Left lung (tissue), 4 donors: ENCODE measurements at regions not wholly inside any gene's neighbourhood (a gene's known extent, or its start where the extent isn't known, plus 50 kb on each side); places are given as distances from the start of the nearest gene placed in this dataset.
"Not testable (repeated sequence)": the region's sequence is repeated elsewhere in the genome, so short reads cannot be mapped to it uniquely, and the experiment has no call there.

Experiments used
- ATAC-seq: fragments of 200-7000 bp; cut with Tn5 transposase; one replicate; pipeline ENCODE4 v1.9.1; 2020; ENCODE audit warnings: moderate library complexity
- DNase-seq, 4 donors: peaks; one replicate each; pipeline ENCODE4 v3.0.0-alpha.2; 2013 to 2020
- H3K27ac ChIP-seq, 2 donors: fragments of 200-600 bp; sonication (generic) in 1 of 2; one replicate each; pipeline versions ENCODE4 v1.5.0 to v1.8.0; 2020 to 2021
- H3K27me3 ChIP-seq, 2 donors: fragments of 200-600 bp; sonication (generic) in 1 of 2; one replicate each; pipeline versions ENCODE4 v1.5.0 to v1.8.0; 2020 to 2021
- H3K36me3 ChIP-seq, 2 donors: fragments of 200-600 bp; sonication (generic) in 1 of 2; one replicate each; pipeline versions ENCODE4 v1.5.0 to v1.8.0; 2020 to 2021
- H3K4me1 ChIP-seq, 2 donors: fragments of 200-600 bp; one replicate each; pipeline ENCODE4 v1.8.0; 2021
- H3K4me3 ChIP-seq, 2 donors: fragments of 200-600 bp; sonication (generic) in 1 of 2; one replicate each; pipeline versions ENCODE4 v1.5.0 to v1.8.0; 2020 to 2021; ENCODE audit warnings: mild to moderate bottlenecking in 1 of 2
- H3K9me3 ChIP-seq, 2 donors: fragments of 200-600 bp; sonication (generic) in 1 of 2; one replicate each; pipeline versions ENCODE4 v1.5.0 to v1.8.0; 2020 to 2021
- intact Hi-C, 2 donors: fragments of 100-400 bp; cut with DNase I; formaldehyde crosslinking; loops; one replicate each; pipeline versions ENCODE4 v1.11.2 to v1.14.2; 2022
- TF ChIP-seq, protein P1 (sequence below), 2 donors: fragments of 200-600 bp; sonication (generic) in 1 of 2; IDR thresholded peaks; one replicate each; pipeline versions ENCODE4 v1.5.0 to v1.8.0; 2021; ENCODE audit warnings: antibody characterized with exemption in 2 of 2
- donor health status: DM: no; HTN: yes; CAD: no.
- donor health status: DM: no; HTN: no; CAD: no.

DNA sequence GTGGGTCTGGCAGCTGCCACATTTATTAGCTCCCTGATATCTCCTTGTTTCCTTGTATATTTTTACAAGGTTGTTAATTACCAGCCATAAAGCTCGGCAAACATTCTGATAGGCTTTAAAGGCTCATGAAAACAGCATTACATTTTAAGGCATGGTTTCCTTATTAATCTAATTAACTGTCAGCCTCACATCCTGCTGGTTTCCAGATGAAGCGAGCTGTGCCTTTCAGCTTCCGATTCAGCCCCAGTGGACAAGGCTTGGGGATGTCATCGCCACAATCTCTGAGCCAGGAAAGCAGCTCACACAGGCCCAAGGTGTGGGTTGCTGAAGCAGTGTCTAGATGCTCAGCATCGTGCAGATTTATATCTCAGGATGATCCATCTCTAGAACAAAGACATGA, 66.0 kb upstream of the RALY start:
- Histone ChIP-seq H3K4me1 (no peaks in the 10 kb centered on the region), H3K9me3 (no peaks in the 10 kb centered on the region), H3K27ac (no peak overlapping the region), H3K4me3 (no peak overlapping the region), H3K36me3 (no peaks in the 10 kb centered on the region), H3K27me3 (no peaks in the 10 kb centered on the region)
- TF ChIP-seq, protein P1, sequence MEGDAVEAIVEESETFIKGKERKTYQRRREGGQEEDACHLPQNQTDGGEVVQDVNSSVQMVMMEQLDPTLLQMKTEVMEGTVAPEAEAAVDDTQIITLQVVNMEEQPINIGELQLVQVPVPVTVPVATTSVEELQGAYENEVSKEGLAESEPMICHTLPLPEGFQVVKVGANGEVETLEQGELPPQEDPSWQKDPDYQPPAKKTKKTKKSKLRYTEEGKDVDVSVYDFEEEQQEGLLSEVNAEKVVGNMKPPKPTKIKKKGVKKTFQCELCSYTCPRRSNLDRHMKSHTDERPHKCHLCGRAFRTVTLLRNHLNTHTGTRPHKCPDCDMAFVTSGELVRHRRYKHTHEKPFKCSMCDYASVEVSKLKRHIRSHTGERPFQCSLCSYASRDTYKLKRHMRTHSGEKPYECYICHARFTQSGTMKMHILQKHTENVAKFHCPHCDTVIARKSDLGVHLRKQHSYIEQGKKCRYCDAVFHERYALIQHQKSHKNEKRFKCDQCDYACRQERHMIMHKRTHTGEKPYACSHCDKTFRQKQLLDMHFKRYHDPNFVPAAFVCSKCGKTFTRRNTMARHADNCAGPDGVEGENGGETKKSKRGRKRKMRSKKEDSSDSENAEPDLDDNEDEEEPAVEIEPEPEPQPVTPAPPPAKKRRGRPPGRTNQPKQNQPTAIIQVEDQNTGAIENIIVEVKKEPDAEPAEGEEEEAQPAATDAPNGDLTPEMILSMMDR (IDR thresholded peaks at IDR 0.05), result no peak
- intact Hi-C loops, result no loop called here
- DNase-seq (no peak), ATAC-seq (no peak)

DNA sequence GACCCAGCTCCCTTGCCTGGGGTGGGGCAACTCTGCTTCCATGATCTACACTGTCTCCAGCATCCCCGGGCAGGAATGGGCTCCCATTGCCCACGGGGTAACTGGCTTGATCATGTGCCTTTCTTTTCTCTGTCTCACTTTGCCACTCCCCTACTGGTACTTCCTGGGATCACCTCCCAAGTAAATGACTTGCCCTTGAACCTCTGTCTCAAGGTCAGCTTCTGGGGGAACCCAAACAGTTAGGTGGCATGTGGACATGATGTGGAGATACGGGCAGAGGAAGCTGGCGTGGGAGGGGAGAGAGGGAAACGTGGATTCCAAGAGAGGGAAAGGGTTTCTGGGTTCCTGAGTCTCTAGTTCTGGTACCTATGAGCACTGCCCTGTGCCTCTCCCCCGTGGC, 63.8 kb upstream of the RALY start:
- H3K9me3 ChIP-seq, result no peaks in the 10 kb centered on the region
- TF ChIP-seq, protein P1 (IDR thresholded peaks at IDR 0.05), result no peak
- no peaks in the 10 kb centered on the region for H3K27me3 ChIP-seq
- no peak overlapping the region for H3K4me3 ChIP-seq
- ATAC-seq, result no peak
- no peak for DNase-seq
- intact Hi-C loops, result no loop called here
- no peaks in the 10 kb centered on the region for H3K36me3 ChIP-seq
- no peaks in the 10 kb centered on the region for H3K4me1 ChIP-seq
- no peak overlapping the region for H3K27ac ChIP-seq

DNA sequence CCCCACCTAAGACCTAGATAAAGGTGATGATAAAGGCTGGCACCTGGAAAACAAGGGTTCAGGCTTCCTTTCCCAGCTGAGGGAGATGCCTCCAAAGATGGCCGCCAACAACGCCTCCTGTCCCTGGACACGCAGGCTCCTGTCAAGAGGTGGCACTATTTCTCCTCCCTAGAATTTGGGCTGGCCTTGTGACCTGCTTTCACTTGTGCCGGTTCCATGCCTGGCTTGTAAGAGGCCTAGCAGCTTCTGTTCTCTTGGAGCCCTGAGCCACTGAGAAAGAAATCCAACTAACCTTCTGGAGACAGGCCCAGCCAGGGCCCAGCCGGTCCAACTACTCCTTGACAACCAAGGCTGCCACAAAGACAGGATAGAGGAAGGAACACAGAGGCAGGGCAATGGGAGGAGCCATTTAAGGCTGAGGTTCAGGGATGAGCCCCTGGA, 60.2 kb upstream of the RALY start:
- DNase-seq (peak in 3 of 4 donors; percentile 31 to 63 (median 39)), ATAC-seq (peak; percentile 84)
- intact Hi-C loops, result no loop called here
- Histone ChIP-seq H3K9me3 (no peaks in the 10 kb centered on the region), H3K36me3 (no peaks in the 10 kb centered on the region), H3K27ac (no peak overlapping the region), H3K4me3 (no peak overlapping the region), H3K27me3 (no peaks in the 10 kb centered on the region), H3K4me1 (no peaks in the 10 kb centered on the region)
- TF ChIP-seq, protein P1 (IDR thresholded peaks at IDR 0.05), result peak in 1 of 2 donors; percentile 30

DNA sequence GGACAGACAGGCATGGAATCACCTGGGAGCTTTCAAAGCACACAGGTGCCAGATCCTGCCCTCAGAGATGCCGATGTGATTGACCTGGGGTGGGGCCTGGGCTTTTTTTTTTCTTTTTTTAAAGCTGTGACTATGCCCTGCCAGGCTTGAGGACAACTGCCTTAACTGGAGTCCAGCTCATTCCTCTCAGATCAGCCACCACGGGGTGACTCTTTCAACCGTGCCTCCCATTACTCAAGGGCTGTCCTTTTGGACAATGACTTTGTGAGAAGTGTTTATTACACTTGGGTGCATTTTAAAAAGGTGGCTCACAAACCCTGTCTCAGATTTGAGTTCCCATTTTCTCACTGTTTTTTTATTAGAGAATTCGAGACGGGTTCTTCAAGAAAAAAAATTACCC, 57.1 kb upstream of the RALY start:
- ATAC-seq (no peak), DNase-seq (no peak)
- Histone ChIP-seq H3K36me3 (no peaks in the 10 kb centered on the region), H3K4me3 (no peak overlapping the region), H3K27ac (no peak overlapping the region), H3K4me1 (no peaks in the 10 kb centered on the region), H3K9me3 (no peaks in the 10 kb centered on the region), H3K27me3 (no peaks in the 10 kb centered on the region)
- intact Hi-C loops, result no loop called here
- TF ChIP-seq, protein P1 (IDR thresholded peaks at IDR 0.05), result no peak

DNA sequence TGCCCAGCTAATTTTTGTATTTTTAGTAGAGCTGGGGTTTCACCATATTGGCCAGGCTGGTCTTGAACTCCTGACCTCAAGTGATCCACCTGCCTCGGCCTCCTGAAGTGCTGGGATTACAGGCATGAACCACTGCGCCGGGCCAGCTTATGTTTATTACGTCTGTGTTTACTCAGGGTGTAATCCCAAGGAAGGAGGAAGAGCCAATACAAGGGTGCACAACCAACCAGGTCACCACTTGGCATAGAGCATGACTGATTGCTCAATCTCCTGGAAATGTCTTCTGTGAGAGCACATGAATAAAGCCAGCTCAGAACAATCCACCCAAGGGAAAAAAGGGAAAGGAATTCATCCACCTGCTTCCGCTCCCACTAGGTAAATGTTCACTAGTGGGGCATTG, 54.7 kb upstream of the RALY start:
- H3K9me3 ChIP-seq, H3K27me3 ChIP-seq, H3K4me1 ChIP-seq, intact Hi-C loops, DNase-seq, H3K4me3 ChIP-seq, H3K27ac ChIP-seq, H3K36me3 ChIP-seq: not testable (repeated sequence)
- ATAC-seq, result peak; percentile 72

DNA sequence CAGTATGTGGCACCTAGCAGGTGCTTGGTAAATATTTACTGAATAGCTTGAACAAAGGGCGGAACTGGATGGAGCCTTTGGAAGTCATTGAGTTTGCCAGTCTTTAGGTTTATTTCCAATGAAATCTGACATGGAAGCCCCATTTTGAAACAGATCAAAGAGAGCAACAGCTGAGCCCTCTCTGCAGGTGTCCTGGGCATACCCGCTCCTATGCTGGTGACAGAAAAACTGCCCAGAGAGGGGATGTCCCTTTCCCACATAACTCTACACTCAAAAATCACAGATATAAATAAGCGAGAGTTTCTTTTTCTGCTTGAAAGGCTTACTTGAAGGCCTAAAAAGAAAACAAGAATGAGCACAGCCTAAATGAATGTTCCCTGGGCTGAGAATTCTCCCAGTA, 53.0 kb upstream of the RALY start:
- intact Hi-C loops, result no loop called here
- no peak overlapping the region for H3K4me3 ChIP-seq
- no peak for DNase-seq
- H3K36me3 ChIP-seq, result no peaks in the 10 kb centered on the region
- ATAC-seq, result no peak
- no peak overlapping the region for H3K27ac ChIP-seq
- no peaks in the 10 kb centered on the region for H3K27me3 ChIP-seq
- TF ChIP-seq, protein P1 (IDR thresholded peaks at IDR 0.05), result no peak
- H3K9me3 ChIP-seq, result no peaks in the 10 kb centered on the region
- no peaks in the 10 kb centered on the region for H3K4me1 ChIP-seq
